Astrocyte of the cerebellum (primary cell): ENCODE measurements at regions not wholly inside any gene's neighbourhood (a gene's known extent, or its start where the extent isn't known, plus 50 kb on each side); places are given as distances from the start of the nearest gene placed in this dataset.

Experiments used
- DNase-seq: peaks from one replicate; pipeline ENCODE4 v3.0.0-alpha.2; 2011; ENCODE audit warnings: low read depth
- H3K4me3 ChIP-seq: 2 replicates; pipeline ENCODE4 v1.5.1; 2011; ENCODE audit warnings: mild to moderate bottlenecking, low read depth, low read length, moderate library complexity
- in situ Hi-C: cut with HindIII; loops from 2 replicates; pipeline ENCODE4 v1.10.0; 2017; ENCODE audit warnings: low sequenced_read_pairs
- TF ChIP-seq, protein P1 (sequence below): IDR thresholded peaks from 2 replicates; pipeline ENCODE4 v1.5.1; 2012; ENCODE audit warnings: low read length, low read depth, moderate library complexity, mild to moderate bottlenecking; ENCODE audit errors: missing control alignments

DNA sequence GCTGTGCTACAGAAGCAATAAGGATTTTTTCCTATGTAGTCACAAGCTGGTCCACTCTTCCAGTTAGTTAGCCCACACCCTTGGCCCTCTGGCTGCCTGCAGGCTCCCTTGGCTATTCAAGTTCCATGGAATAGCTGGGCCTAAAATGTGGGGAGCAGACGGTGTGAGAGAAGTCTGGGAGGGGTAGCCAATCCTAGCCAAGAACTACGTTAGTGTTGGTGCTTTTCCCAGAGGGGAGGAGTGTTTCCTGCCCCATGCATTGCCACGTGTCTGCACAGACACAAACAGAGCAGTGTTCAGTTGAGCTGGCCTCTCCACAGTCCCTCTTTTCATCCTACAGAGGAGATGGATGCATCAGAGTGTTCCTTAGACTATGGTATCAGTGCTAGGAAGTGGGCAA, 59.0 kb upstream of the IPO9 start:
- in situ Hi-C loops = no loop called here
- TF ChIP-seq, protein P1, sequence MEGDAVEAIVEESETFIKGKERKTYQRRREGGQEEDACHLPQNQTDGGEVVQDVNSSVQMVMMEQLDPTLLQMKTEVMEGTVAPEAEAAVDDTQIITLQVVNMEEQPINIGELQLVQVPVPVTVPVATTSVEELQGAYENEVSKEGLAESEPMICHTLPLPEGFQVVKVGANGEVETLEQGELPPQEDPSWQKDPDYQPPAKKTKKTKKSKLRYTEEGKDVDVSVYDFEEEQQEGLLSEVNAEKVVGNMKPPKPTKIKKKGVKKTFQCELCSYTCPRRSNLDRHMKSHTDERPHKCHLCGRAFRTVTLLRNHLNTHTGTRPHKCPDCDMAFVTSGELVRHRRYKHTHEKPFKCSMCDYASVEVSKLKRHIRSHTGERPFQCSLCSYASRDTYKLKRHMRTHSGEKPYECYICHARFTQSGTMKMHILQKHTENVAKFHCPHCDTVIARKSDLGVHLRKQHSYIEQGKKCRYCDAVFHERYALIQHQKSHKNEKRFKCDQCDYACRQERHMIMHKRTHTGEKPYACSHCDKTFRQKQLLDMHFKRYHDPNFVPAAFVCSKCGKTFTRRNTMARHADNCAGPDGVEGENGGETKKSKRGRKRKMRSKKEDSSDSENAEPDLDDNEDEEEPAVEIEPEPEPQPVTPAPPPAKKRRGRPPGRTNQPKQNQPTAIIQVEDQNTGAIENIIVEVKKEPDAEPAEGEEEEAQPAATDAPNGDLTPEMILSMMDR = no peak
- peak; percentile 81 for DNase-seq
- H3K4me3 ChIP-seq = no peak overlapping the region

DNA sequence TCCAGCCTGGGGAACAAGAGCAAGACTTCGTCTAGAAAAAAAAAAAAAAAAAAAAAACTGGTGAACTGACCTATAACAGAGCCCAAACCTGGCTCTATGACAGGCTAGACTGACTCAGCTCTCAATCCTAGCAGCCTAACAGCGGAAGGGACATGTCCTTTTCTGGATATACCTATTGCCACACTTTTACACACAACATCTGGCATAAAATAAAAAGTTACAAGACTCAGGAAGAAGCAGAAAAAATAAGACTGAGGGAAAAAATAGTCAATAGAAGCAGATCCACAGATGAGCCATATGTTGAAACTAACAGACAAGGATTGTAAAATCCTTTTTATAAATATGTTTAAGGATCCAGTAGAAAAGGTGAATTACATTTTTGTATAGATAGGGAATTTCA, 57.5 kb upstream of the IPO9 start:
- no peak overlapping the region for H3K4me3 ChIP-seq
- TF ChIP-seq, protein P1 = no peak
- DNase-seq = no peak
- in situ Hi-C loops = no loop called here

DNA sequence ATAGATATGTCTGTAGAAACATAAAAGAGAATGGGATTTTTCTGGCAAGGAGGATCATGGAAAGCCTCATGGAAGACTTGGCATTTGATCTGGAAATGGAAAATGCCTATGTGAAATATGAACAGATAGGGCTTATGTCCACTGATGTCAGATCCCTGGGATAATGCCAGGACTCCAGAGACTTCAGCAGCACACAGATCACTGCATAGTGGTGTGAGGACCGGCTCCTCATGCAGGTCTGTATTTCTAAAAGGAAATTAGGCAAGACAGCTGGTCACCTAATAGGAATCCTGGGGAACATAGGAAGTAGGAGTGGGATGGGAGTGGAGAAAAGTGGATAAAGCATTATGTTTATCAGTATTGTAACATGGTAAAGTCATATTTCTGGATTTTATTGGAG, 56.8 kb upstream of the IPO9 start:
- in situ Hi-C loops = no loop called here
- no peak for DNase-seq
- H3K4me3 ChIP-seq = no peak overlapping the region
- TF ChIP-seq, protein P1 = no peak

DNA sequence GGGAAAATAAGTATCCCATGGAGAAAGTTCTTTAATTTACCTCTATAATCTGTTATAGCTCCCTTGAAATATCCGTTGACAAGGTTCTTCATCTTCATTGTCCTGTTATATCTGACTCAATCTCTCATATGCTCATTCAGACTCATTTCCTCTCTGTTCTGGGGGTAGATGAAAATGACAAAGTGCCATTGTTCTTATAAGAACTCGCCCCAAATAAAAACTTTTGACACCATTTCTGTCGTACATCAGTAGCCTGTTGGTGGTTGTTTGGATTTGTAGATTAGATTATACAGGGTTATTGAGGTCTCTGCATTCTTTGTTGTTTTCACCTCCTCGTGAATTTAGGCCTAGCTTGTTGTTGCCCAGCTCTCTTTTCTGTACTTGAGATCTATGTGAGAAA, 55.2 kb upstream of the IPO9 start:
- no peak for DNase-seq
- TF ChIP-seq, protein P1 = no peak
- in situ Hi-C loops = no loop called here

DNA sequence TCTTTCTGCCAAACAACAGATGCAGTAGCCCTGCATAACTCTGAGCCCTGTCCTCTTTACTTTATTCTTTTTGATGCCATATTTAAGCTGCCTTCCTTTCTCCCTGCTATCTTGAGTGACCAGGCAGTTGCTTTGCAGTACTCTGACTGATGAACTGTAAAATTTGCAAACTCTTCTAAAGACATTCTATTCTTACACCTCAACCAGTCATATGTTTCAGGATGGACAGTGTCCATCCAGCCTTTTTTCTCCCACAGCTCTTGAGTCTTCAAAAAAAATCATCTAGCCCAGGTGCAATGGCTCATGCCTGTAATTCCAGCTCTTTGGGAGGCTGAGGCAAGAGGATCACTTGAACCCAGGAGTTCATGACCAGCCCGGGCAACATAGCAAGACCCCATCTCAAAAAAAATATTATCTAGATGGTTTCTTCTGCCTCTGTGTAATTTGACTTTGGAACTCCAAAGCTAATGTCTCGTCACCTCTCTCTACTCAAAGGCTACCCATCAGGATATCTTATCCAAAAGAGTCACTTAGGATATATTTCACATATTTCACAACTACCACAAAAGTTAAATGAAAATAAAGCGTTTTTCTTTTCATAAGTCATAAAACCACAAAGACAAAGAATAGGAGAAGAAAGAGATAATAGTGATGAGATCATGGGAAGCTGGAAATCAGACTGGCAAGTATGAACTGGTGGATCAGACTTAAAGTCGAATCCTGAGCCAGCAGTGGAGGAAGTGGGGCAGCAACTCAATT, 54.6 kb upstream of the IPO9 start:
- in situ Hi-C loops = no loop called here
- no peak for DNase-seq
- H3K4me3 ChIP-seq = no peak overlapping the region
- TF ChIP-seq, protein P1 = no peak

More for the DNA sequence above, 55.2 kb upstream of the IPO9 start:
- H3K4me3 ChIP-seq = no peak overlapping the region

DNA sequence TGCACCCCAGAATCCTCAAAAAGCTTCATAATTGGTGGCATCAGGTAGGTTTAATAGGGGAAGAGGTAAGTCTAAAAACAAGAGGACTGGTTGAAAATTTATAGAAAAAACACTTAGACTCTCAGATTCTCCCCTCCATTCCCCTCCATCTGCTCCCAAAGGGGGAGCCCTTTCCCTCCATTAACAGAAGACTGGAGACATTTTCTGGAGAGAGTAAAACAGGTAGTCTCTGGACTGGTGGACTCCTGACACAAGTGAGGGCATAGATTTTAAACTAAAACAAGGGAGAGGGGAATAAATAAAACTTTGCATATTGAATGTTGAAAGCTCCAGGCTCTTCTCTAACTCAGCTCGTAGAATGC, 54.0 kb upstream of the IPO9 start:
- DNase-seq = no peak
- TF ChIP-seq, protein P1 = no peak
- in situ Hi-C loops = no loop called here
- H3K4me3 ChIP-seq = no peak overlapping the region

DNA sequence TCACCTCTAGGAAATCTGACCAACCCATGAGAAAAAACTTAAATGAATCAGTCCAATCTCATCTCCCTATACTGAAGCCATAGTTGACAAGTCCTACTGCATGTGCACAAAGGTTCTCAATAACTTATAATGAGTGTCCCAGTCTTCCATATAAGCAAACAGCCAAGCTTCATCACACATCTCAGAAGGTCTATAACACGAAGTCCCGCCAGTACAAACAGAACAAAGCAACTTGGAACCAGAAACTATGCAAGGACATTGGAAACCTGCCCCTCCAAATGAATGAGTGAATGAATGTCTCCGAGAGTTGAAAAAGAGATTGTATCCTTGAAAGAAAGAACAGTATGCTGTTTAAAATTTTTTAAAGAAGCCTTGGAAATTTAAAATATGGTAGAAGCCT, 53.6 kb upstream of the IPO9 start:
- TF ChIP-seq, protein P1 = no peak
- DNase-seq = no peak
- no peak overlapping the region for H3K4me3 ChIP-seq
- in situ Hi-C loops = no loop called here
